ENCODE measurements at regions not wholly inside any gene's neighbourhood (a gene's known extent, or its start where the extent isn't known, plus 50 kb on each side); places are given as distances from the start of the nearest gene placed in this dataset.

DNA sequence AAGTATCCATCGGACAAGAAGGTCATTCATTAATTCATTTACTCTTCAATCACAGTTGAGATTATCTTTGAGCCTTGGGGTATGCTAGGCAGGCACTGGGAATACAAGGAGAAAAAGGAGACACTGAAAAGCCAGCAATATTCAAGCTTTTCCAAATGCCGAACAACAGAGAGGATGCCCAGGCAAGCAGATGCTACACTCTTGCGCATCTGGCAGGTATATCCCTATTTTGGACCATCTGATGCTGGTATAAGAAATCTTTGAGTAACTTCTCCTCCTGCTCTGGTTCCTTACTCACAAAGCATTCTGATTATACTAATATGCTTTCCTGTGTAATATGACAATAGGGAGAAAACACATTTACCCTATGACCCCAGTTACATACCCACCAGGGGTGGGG is 354.9 kb downstream of the CBLL2 start:
- no peaks in the 10 kb centered on the region for H3K36me3 ChIP-seq (ENCODE audit: low read depth, missing control alignments)
- H3K27me3 ChIP-seq: no peaks in the 10 kb centered on the region
- no peak for TF ChIP-seq POLR2A (IDR thresholded peaks at IDR 0.05)
- TF ChIP-seq, protein P1, sequence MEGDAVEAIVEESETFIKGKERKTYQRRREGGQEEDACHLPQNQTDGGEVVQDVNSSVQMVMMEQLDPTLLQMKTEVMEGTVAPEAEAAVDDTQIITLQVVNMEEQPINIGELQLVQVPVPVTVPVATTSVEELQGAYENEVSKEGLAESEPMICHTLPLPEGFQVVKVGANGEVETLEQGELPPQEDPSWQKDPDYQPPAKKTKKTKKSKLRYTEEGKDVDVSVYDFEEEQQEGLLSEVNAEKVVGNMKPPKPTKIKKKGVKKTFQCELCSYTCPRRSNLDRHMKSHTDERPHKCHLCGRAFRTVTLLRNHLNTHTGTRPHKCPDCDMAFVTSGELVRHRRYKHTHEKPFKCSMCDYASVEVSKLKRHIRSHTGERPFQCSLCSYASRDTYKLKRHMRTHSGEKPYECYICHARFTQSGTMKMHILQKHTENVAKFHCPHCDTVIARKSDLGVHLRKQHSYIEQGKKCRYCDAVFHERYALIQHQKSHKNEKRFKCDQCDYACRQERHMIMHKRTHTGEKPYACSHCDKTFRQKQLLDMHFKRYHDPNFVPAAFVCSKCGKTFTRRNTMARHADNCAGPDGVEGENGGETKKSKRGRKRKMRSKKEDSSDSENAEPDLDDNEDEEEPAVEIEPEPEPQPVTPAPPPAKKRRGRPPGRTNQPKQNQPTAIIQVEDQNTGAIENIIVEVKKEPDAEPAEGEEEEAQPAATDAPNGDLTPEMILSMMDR (IDR thresholded peaks at IDR 0.05): no peak
- no peaks in the 10 kb centered on the region for H3K9me3 ChIP-seq
- 62 to 85% methylated on average over 3 of the region's 3 CpGs for WGBS, 2 donors
- no peak overlapping the region for H3K4me3 ChIP-seq
- no peaks in the 10 kb centered on the region for H3K4me1 ChIP-seq
- no peak overlapping the region for H3K27ac ChIP-seq
- intact Hi-C loops (cut with DNase I; ENCODE audit: low total_unique reads): no loop called here
- no peak for DNase-seq

DNA sequence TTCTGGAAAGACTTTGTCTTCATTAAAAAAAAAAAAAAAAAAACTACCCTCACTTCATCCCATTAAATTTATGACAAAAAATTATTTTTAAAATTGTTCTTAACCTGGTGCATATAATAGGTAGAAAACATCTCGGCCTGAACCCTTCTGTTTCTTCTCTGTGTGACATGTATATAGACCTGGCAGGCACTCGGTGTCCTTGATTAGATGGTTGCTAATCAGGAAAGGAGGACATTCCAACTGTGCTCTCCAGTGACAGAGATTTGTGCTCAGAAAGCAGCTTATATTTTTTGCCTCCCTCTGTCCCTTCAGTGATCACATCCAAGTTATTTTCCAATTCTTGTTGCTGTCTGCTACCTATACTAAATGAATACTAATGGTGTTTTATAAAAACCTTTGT is 355.6 kb downstream of the CBLL2 start:
- WGBS, 2 donors: 29 to 66% methylated on average over 2 of the region's 2 CpGs
- H3K27ac ChIP-seq: no peak overlapping the region
- H3K9me3 ChIP-seq: no peaks in the 10 kb centered on the region
- intact Hi-C loops (cut with DNase I; ENCODE audit: low total_unique reads): no loop called here
- DNase-seq: peak; percentile 34
- TF ChIP-seq, protein P1 (IDR thresholded peaks at IDR 0.05): no peak
- TF ChIP-seq POLR2A (IDR thresholded peaks at IDR 0.05): no peak
- no peaks in the 10 kb centered on the region for H3K36me3 ChIP-seq (ENCODE audit: low read depth, missing control alignments)
- no peaks in the 10 kb centered on the region for H3K4me1 ChIP-seq
- no peak overlapping the region for H3K4me3 ChIP-seq
- no peaks in the 10 kb centered on the region for H3K27me3 ChIP-seq

DNA sequence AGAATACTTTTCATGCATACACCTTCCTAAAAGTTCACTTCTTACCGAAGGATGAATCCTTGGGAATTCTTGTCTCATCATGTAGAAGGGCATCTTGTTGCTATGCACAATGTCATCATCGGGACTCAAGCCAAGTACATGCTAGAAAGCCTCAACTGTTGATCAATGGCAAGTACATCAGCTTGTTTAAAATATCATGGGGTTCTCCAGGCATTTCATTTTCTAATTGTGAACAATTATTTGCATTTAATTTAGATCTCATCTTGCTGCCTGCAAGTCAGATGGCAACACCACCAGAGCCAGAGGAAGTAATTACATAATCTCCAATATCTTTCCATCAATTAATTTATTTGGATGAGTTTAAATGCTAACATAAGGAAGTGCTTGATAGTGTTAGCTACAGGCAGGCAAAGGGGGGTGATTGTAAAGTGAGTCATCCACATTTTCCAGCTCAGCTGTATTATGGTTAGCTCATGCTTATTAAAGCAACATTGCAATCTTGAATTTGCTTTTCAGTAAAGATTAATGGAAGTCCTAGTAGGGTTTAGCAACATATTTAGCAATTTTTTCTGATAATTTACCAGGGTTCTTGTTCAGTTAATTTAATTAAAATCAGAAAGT is 356.5 kb downstream of the CBLL2 start:
- TF ChIP-seq, protein P1 (IDR thresholded peaks at IDR 0.05): no peak
- TF ChIP-seq POLR2A (IDR thresholded peaks at IDR 0.05): no peak
- H3K4me1 ChIP-seq: peaks cover 5% of the 10 kb centered on the region
- intact Hi-C loops (cut with DNase I; ENCODE audit: low total_unique reads): no loop called here
- 66 to 79% methylated on average over 2 of the region's 2 CpGs for WGBS, 2 donors
- no peaks in the 10 kb centered on the region for H3K36me3 ChIP-seq (ENCODE audit: low read depth, missing control alignments)
- no peaks in the 10 kb centered on the region for H3K9me3 ChIP-seq
- DNase-seq: no peak
- no peaks in the 10 kb centered on the region for H3K27me3 ChIP-seq
- H3K27ac ChIP-seq: peak overlapping the region in 1 of 2 donors; percentile 6
- H3K4me3 ChIP-seq: no peak overlapping the region

DNA sequence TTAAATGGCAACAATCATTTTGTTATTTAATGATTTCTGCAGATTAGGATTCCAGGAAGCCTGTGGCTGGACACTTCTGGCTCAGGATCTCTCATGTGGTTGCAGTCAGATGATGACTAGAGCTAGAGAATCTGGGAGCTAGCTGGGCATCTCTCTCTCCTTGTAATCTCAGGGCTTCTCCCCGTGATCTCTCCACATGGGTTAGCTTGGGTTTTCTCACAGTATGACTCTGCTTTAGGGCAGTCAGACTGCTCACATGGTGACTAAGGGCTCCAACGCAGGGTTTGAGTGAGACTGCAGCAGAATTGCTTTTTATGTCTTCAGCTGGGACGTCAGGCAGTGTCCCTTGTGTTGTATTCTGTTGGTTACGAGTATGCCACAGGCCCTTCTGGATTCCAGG is 361.4 kb downstream of the CBLL2 start:
- intact Hi-C loops (cut with DNase I; ENCODE audit: low total_unique reads): no loop called here
- no peaks in the 10 kb centered on the region for H3K27me3 ChIP-seq
- WGBS, 2 donors: 50 to 76% methylated on average over 3 to 4 of the region's 4 CpGs
- H3K4me1 ChIP-seq: peaks cover 7% of the 10 kb centered on the region
- H3K9me3 ChIP-seq: no peaks in the 10 kb centered on the region
- no peaks in the 10 kb centered on the region for H3K36me3 ChIP-seq (ENCODE audit: low read depth, missing control alignments)
- H3K4me3 ChIP-seq: no peak overlapping the region
- H3K27ac ChIP-seq: peak overlapping the region; percentile 24 to 72
- peak; percentile 27 for DNase-seq
- TF ChIP-seq, protein P1 (IDR thresholded peaks at IDR 0.05): no peak
- no peak for TF ChIP-seq POLR2A (IDR thresholded peaks at IDR 0.05)

DNA sequence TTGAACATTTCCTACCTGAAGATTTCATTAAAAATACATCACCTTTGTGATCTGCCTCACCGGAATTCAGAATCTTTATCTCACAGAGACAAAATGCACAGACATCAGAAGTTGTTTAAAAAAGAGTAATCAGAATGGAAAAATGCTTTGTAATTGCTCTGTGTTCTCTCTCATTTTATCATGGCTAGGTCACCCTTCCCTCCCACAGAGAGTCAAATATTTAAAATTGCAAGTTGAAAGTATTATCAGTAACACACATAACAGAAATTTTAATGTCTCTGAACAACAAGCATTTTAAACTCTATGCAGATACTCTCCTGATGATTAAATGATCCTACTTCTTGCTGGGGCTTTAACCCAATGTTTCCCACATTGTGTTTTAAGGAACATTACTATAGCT is 362.0 kb downstream of the CBLL2 start:
- intact Hi-C loops (cut with DNase I; ENCODE audit: low total_unique reads): no loop called here
- no peak for DNase-seq
- no peaks in the 10 kb centered on the region for H3K36me3 ChIP-seq (ENCODE audit: low read depth, missing control alignments)
- 18 to 36% methylated on average over 1 of the region's 1 CpG for WGBS, 2 donors
- no peaks in the 10 kb centered on the region for H3K9me3 ChIP-seq
- H3K4me1 ChIP-seq: peaks cover 7% of the 10 kb centered on the region
- no peaks in the 10 kb centered on the region for H3K27me3 ChIP-seq
- H3K4me3 ChIP-seq: no peak overlapping the region
- peak overlapping the region; percentile 24 to 72 for H3K27ac ChIP-seq
- TF ChIP-seq POLR2A (IDR thresholded peaks at IDR 0.05): no peak
- TF ChIP-seq, protein P1 (IDR thresholded peaks at IDR 0.05): no peak

Data from testis (tissue), 2 donors.